ENCODE measurements at regions not wholly inside any gene's neighbourhood (a gene's known extent, or its start where the extent isn't known, plus 50 kb on each side); places are given as distances from the start of the nearest gene placed in this dataset.

DNA sequence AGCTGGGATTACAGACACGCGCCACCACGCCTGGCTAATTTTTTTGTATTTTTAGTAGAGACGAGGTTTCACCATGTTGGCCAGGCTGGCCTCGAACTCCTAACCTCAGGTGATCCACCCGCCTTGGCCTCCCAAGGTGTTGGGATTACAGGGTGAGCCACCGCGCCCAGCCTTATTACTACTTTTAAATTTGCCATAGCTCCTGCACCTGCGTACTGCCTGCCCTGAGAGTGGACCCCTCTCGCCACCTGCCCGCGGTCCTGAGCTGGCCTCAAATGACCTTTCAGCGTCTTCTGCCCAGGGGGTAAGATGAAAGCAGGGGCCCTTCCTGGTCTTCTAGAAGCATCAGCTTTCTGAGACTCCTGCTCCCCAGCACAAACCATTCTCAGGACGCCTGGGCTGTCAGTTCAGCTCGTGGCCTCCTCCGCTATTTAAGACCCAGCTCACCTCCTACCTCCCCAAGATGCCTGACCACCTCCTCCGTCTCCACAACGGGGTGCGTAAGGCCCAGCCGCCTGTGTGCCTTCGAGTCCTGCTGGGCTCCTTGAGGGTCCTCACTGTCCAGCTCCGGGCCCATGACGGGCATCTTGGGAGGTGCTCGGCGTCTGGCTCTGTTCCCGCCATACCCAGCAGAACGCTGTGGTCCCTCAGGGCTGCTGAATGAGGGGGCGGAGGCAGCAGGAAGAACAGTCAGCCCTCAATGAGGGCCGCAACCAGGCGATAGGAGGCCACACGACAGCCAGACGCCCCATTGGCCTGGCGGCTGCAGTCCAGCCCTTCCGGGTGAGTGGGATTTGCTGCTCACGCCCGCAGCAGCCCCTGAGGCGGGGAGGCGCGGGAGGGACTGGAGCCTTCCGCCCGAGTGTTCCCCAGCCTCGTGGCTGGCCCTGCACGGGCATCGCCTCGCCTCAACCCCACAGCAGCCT lies 266.6 kb downstream of the TFCP2L1 start:
- TF ChIP-seq EP300 (IDR thresholded peaks at IDR 0.05; ENCODE audit: low read depth) (no peak), POLR2A (IDR thresholded peaks at IDR 0.05) (no peak)
- TF ChIP-seq, protein P1, sequence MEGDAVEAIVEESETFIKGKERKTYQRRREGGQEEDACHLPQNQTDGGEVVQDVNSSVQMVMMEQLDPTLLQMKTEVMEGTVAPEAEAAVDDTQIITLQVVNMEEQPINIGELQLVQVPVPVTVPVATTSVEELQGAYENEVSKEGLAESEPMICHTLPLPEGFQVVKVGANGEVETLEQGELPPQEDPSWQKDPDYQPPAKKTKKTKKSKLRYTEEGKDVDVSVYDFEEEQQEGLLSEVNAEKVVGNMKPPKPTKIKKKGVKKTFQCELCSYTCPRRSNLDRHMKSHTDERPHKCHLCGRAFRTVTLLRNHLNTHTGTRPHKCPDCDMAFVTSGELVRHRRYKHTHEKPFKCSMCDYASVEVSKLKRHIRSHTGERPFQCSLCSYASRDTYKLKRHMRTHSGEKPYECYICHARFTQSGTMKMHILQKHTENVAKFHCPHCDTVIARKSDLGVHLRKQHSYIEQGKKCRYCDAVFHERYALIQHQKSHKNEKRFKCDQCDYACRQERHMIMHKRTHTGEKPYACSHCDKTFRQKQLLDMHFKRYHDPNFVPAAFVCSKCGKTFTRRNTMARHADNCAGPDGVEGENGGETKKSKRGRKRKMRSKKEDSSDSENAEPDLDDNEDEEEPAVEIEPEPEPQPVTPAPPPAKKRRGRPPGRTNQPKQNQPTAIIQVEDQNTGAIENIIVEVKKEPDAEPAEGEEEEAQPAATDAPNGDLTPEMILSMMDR (IDR thresholded peaks at IDR 0.05): no peak
